ENCODE measurements at regions not wholly inside any gene's neighbourhood (a gene's known extent, or its start where the extent isn't known, plus 50 kb on each side); places are given as distances from the start of the nearest gene placed in this dataset.
"Not testable (repeated sequence)": the region's sequence is repeated elsewhere in the genome, so short reads cannot be mapped to it uniquely, and the experiment has no call there.

GRCh38 chr3:197459571-197459970, 96.2 kb downstream of the BDH1 start:
- DNase-seq: peak; percentile 51

GRCh38 chr3:197458906-197459470, 96.8 kb downstream of the BDH1 start:
- no peak for DNase-seq

GRCh38 chr3:197458179-197458707, 97.5 kb downstream of the BDH1 start:
- DNase-seq: peak; percentile 25

- peak; percentile 38 for DNase-seq
Observed at GRCh38 chr3:197456261-197457091, 99.3 kb downstream of the BDH1 start.

- not testable (repeated sequence) for DNase-seq
Observed at GRCh38 chr3:197454841-197455240, 100.9 kb downstream of the BDH1 start.

- DNase-seq: peak; percentile 13
Observed at GRCh38 chr3:197454014-197454413, 101.8 kb downstream of the BDH1 start.

GRCh38 chr3:197450810-197451209, 105.0 kb downstream of the BDH1 start:
- no peak for DNase-seq

- no peak for DNase-seq
Observed at GRCh38 chr3:197450308-197450707, 105.5 kb downstream of the BDH1 start.

GRCh38 chr3:197449181-197449580, 106.6 kb downstream of the BDH1 start:
- not testable (repeated sequence) for DNase-seq

- not testable (repeated sequence) for DNase-seq
Observed at GRCh38 chr3:197447781-197448180, 108.0 kb downstream of the BDH1 start.

GRCh38 chr3:197447057-197447456, 108.7 kb downstream of the BDH1 start:
- DNase-seq: no peak

GRCh38 chr3:197446700-197447056, 109.1 kb downstream of the BDH1 start:
- DNase-seq: no peak

GRCh38 chr3:197445896-197446699, 109.7 kb downstream of the BDH1 start:
- DNase-seq: no peak

GRCh38 chr3:197444793-197445379, 110.9 kb downstream of the BDH1 start:
- no peak for DNase-seq

GRCh38 chr3:197443506-197443905, 112.3 kb downstream of the BDH1 start:
- DNase-seq: no peak

- no peak for DNase-seq
Observed at GRCh38 chr3:197440717-197441303, 115.0 kb downstream of the BDH1 start.

- DNase-seq: no peak
Observed at GRCh38 chr3:197438906-197439305, 116.9 kb downstream of the BDH1 start.

GRCh38 chr3:197435426-197435825, 120.3 kb downstream of the BDH1 start:
- DNase-seq: no peak

GRCh38 chr3:197434830-197435229, 120.9 kb downstream of the BDH1 start:
- no peak for DNase-seq

- DNase-seq: no peak
Observed at GRCh38 chr3:197432384-197433127, 123.2 kb downstream of the BDH1 start.

- DNase-seq: no peak
Observed at GRCh38 chr3:197431346-197431910, 124.3 kb downstream of the BDH1 start.

GRCh38 chr3:197430934-197431333, 124.8 kb downstream of the BDH1 start:
- DNase-seq: no peak
